ENCODE measurements at regions not wholly inside any gene's neighbourhood (a gene's known extent, or its start where the extent isn't known, plus 50 kb on each side); places are given as distances from the start of the nearest gene placed in this dataset.

DNA sequence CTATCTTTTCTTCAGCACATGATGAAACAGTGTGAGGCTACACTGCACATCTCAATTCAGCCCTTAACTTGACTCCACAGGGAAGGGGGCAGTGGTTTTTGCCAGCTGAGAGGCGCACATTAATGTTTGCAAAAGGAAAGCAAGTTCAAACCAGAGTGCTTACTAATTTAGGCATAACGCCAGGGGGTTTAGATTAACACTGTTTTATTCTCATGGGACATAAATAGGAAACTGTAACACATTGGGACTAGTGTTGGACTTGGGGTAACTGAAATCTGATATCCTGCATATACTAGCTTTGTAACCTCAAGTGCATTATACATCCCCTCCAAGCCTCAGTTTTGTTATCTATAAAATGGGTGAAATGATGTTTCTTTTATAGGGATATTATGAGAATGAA, 821.2 kb upstream of the ID2 start:
- no peak for TF ChIP-seq TAF1 (IDR thresholded peaks at IDR 0.05; ENCODE audit: borderline replicate concordance, insufficient read depth, low read length)

DNA sequence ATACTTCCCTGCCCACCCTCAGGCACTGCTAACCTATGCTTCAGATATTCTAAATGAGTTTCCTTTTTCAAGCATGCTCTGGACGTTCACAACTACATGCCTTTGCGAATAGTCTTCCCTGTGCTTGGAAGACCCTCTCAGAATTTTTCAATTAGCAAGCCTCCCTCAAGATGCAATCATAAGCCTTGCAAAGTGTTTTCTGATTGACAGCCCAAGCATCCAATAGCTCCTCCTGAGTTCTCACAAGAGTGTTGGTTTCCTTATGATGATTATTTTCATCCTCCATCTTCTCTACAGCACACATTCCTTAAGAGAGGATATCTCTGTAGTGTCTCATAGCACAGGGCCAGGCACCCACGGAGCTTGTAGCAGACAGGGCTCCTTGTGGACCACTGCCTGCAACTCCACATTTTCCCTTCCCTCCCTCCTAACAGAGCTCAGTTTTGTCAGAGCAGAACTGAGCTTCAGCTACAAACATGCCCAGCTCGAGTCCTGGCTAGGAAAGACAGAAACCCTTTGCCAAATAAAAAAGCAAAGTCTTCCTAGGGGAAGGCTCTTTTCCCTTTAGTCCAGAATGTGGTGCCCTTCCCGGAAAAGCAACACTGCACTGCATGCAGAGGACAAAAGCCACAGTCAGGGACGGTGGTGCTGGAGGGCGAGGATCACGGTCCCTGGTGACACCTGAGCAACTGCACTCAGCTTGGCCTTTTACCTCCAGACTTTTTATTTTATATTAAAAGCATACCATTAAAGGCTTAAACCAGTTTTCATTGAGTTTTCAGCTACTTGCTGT, 819.8 kb upstream of the ID2 start:
- TF ChIP-seq TAF1 (IDR thresholded peaks at IDR 0.05; ENCODE audit: borderline replicate concordance, insufficient read depth, low read length) (no peak), FOXP2 (optimal IDR thresholded peaks at IDR 0.05; ENCODE audit: borderline replicate concordance, extremely low read depth, extremely low read length, insufficient read depth) (no peak), SIN3A (IDR thresholded peaks at IDR 0.05; ENCODE audit: borderline replicate concordance, insufficient read depth, low read length) (no peak), POLR2AphosphoS5 (IDR thresholded peaks at IDR 0.05; ENCODE audit: low read depth, low read length) (no peak)
- TF ChIP-seq, protein P1, sequence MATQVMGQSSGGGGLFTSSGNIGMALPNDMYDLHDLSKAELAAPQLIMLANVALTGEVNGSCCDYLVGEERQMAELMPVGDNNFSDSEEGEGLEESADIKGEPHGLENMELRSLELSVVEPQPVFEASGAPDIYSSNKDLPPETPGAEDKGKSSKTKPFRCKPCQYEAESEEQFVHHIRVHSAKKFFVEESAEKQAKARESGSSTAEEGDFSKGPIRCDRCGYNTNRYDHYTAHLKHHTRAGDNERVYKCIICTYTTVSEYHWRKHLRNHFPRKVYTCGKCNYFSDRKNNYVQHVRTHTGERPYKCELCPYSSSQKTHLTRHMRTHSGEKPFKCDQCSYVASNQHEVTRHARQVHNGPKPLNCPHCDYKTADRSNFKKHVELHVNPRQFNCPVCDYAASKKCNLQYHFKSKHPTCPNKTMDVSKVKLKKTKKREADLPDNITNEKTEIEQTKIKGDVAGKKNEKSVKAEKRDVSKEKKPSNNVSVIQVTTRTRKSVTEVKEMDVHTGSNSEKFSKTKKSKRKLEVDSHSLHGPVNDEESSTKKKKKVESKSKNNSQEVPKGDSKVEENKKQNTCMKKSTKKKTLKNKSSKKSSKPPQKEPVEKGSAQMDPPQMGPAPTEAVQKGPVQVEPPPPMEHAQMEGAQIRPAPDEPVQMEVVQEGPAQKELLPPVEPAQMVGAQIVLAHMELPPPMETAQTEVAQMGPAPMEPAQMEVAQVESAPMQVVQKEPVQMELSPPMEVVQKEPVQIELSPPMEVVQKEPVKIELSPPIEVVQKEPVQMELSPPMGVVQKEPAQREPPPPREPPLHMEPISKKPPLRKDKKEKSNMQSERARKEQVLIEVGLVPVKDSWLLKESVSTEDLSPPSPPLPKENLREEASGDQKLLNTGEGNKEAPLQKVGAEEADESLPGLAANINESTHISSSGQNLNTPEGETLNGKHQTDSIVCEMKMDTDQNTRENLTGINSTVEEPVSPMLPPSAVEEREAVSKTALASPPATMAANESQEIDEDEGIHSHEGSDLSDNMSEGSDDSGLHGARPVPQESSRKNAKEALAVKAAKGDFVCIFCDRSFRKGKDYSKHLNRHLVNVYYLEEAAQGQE (IDR thresholded peaks at IDR 0.05; ENCODE audit: insufficient read depth in 1 of 2, low read depth in 2 of 2, low read length in 2 of 2) = no peak

DNA sequence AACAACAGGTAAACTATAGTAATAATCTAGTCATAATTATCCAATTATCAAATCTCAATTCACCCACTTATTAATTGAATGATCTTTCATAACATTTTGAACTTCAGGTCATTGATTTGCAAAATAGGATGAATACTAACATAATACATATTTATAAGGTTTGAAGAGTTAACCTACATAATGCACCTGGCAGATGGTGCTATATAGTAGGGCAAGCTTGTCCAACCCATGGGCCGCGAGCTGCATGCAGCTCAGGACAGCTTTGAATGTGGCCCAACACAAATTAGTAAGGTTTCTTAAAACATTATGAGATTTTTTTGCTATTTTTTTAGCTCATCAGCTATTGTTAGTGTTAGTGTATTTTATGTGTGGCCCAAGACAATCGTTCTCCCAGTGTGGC, 815.8 kb upstream of the ID2 start:
- TF ChIP-seq POLR2AphosphoS5 (IDR thresholded peaks at IDR 0.05; ENCODE audit: low read depth, low read length) (no peak), FOXP2 (optimal IDR thresholded peaks at IDR 0.05; ENCODE audit: borderline replicate concordance, extremely low read depth, extremely low read length, insufficient read depth) (no peak), TAF1 (IDR thresholded peaks at IDR 0.05; ENCODE audit: borderline replicate concordance, insufficient read depth, low read length) (no peak), SIN3A (IDR thresholded peaks at IDR 0.05; ENCODE audit: borderline replicate concordance, insufficient read depth, low read length) (no peak)
- TF ChIP-seq, protein P1 (IDR thresholded peaks at IDR 0.05; ENCODE audit: insufficient read depth in 1 of 2, low read depth in 2 of 2, low read length in 2 of 2) = no peak

DNA sequence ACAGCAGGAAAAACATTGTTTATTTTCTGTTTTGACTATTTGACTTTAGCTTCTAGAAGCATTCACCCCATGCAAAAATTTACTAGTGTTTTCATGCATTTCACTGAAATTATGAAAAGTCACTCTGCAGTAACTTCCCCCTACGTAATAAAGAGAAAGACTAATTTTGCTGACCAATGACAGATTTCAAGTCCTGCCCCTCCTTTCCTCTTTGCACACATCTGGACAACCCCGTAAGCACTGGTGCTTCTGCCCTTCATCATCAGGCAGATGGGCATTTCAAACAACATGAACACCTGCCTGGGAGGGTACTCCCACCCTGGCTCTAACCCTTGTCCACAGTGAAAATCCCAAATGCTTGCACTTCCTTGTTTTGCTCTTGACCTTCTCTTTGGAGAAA, 815.0 kb upstream of the ID2 start:
- TF ChIP-seq, protein P1 (IDR thresholded peaks at IDR 0.05; ENCODE audit: insufficient read depth in 1 of 2, low read depth in 2 of 2, low read length in 2 of 2) = no peak
- TF ChIP-seq SIN3A (IDR thresholded peaks at IDR 0.05; ENCODE audit: borderline replicate concordance, insufficient read depth, low read length) = no peak
- no peak for TF ChIP-seq POLR2AphosphoS5 (IDR thresholded peaks at IDR 0.05; ENCODE audit: low read depth, low read length)
- no peak for TF ChIP-seq FOXP2 (optimal IDR thresholded peaks at IDR 0.05; ENCODE audit: borderline replicate concordance, extremely low read depth, extremely low read length, insufficient read depth)
- TF ChIP-seq TAF1 (IDR thresholded peaks at IDR 0.05; ENCODE audit: borderline replicate concordance, insufficient read depth, low read length) = no peak

DNA sequence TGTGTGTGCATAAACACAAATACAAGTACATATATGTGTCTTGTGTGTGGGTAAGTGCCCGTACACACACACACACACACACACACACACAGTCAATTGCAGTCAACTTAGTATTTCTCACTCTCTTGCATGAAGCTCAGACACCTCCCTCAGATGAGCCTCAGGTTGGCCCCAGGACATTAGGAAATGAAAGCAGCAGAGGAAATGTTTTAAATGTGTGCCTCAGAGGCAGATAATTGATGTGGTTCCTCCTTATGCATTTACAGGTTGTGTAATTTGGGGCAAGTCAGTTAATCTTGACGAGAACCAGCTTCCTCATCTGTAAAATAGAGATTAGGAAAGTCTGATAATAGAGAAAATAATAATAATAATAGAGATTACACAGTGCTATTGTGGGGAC, 814.0 kb upstream of the ID2 start:
- TF ChIP-seq POLR2AphosphoS5 (IDR thresholded peaks at IDR 0.05; ENCODE audit: low read depth, low read length) (no peak), FOXP2 (optimal IDR thresholded peaks at IDR 0.05; ENCODE audit: borderline replicate concordance, extremely low read depth, extremely low read length, insufficient read depth) (no peak), SIN3A (IDR thresholded peaks at IDR 0.05; ENCODE audit: borderline replicate concordance, insufficient read depth, low read length) (no peak), TAF1 (IDR thresholded peaks at IDR 0.05; ENCODE audit: borderline replicate concordance, insufficient read depth, low read length) (no peak)
- TF ChIP-seq, protein P1 (IDR thresholded peaks at IDR 0.05; ENCODE audit: insufficient read depth in 1 of 2, low read depth in 2 of 2, low read length in 2 of 2) = no peak
